DMS 273 treated with DMSO at 0.1 percent for 48 hours (cell line): ENCODE measurements at regions not wholly inside any gene's neighbourhood (a gene's known extent, or its start where the extent isn't known, plus 50 kb on each side); places are given as distances from the start of the nearest gene placed in this dataset.
"Not testable (repeated sequence)": the region's sequence is repeated elsewhere in the genome, so short reads cannot be mapped to it uniquely, and the experiment has no call there.

Experiments used
- DNase-seq: peaks from one replicate; lab custom pipeline; 2025; lab: John Stamatoyannopoulos, UW

DNA sequence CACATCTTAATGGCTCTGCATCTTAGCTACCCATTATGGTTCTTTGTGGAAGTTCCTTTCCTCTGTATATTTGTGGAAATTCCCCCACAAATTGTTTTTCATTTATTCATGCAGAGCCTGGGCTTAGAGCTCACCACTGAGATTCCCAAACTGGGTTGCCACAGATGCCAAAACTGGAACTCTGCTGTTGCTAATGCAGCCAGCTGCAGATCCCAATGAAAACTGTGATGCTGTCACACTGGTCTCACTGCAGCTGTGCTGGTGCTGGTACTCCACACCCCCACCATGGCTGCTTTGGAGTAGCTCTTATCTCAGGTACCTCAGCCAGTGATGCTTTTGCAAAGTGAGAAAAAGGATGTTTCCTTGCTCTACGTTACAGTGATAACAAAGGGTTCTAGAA is 87.7 kb downstream of the DCK start:
- DNase-seq, result no peak

DNA sequence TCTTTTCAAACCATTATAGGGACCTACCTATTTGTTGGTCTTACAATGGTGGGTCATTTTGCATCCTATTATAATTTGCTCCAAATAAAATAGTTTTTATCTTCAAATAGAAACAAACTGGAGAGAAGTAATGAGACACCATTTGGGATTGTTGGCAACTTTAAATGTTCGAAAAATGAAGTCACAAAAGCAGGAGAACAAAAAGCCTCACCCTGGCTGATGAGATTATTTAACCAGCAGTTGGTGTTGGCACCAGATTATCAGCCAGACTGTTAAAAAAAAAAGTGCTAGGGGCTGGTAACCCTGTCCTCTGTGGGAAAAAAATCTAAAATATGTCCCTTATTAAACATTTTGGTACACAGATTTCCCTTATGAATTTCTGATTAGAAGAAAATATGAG is 100.3 kb downstream of the DCK start:
- no peak for DNase-seq

DNA sequence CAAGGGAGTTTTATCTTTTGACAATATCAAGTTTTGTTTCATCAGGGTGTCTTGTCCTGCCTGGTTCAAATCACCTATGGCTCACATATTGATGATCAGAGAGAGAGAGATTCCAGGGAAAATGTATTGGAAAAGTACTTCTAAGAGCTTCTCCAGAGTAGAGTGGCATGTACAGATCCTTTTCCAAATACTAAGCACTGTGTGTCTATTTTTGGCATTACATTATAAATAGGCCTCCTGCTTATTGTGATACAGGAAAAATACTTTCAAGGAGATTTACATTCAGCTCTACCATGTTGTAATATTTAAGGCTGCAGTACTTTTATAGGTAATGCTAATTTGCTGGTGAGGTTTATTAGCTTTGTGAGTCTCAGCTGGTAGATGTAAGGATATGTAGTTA is 100.8 kb downstream of the DCK start:
- DNase-seq, result no peak

DNA sequence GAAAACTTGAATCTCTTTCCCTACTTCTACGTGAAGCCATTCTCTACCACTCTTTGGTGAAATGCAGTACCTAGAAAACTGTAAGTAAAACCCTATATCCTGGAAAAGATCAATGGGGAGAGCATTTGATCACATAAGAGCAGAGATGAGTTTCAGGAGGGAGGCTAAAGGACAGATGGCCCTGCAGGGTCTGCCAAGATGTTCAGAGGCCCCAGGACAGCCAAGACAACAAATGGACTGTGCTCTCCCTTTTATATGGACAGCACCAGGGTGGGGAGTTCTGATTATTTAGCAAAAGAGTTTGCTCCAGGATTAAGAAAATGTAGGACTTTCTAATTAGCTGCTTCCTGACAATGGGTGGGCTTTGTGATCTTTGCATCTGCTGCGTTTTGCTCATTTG is 101.7 kb downstream of the DCK start:
- no peak for DNase-seq

DNA sequence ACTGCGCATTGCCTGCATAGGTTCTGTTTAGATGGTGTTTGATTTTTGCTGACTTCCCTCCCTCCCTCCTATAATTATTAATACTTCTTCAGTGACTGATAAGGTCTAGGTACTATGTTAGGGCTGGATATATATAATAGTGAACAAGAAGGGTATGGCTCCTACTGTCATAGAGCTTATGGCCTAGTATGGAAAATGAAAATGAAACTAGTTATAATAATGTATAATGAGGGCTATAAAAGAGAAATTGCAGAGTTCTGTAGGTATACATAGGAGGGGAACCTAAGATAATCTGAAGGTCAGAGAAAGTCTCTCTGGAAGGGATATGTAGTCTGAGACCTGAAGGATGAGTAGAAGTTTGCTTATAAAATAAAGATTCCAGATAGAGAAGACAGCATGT is 102.1 kb downstream of the DCK start:
- no peak for DNase-seq

DNA sequence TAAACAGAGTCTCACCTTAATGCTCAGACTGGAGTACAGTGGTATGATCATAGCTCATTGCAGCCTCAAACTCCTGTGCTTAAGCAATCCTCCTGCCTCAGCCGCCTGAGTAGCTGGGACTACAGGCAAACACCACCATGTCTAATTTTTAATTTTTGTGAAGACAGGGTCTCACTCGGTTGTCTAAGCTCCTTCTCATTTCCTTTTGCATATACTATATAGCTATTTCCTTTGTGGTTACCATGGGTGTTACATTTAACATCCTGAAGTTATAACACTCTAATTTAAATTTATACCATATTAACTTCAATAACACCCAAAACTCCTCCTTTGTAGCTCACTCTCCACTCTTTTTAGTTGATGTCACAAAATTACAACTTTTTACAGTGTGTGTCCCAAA is 114.3 kb downstream of the DCK start:
- DNase-seq, result no peak

DNA sequence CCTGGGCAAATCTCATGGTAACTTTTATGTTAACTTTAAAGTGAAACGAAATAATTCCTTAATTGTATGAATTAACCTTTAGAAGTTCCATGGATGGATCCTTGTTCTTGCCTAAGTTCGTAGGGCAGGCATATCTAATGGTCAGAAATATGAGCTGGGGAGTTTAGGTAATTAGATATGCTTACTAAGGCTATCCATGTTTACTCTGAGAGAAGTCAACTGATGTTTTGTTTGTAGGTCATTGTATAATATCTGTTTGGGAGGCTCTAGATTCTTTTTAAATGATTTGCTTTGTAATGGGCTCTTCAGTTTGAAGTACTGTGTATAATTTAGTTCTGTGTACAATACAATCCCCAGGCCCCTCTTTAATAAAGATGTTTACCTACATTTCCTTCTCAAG is 117.0 kb downstream of the DCK start:
- DNase-seq, result no peak

DNA sequence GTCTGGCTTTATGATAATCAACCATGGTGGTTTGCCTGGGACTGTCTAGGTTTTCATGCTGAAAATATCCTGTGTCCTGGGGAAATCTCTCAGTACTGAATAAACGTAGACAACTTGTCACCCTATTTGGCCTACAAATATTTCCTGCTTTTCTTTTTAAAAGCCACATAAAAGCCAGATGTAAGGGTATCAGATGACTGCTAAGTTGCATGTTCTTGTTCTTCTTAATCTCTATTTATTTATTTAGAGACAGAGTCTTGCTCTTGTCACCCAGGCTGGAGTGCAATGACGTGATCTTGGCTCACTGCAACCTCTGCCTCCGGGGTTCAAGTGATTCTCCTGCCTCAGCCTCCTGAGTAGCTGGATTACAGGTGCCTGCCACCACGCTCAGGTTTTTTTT is 117.7 kb downstream of the DCK start:
- DNase-seq, result not testable (repeated sequence)

DNA sequence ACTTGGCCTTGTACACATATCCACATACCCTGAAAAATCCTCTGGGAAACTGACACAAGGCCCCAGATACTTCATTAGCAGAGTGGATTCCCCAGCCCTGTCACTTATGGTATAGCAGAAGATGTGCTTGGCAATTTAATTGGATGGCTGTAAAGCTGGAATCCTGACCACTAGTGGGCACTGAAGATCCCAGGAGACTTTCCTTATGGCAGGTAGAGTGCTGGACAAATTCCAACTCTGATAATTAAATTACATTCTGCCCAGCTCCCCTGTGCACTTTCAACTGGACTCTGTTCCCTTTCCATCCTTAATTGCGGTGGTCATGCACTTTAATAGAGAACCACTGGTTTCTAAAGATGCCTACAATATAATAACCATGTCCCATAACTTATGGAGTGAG is 119.8 kb downstream of the DCK start:
- no peak for DNase-seq

DNA sequence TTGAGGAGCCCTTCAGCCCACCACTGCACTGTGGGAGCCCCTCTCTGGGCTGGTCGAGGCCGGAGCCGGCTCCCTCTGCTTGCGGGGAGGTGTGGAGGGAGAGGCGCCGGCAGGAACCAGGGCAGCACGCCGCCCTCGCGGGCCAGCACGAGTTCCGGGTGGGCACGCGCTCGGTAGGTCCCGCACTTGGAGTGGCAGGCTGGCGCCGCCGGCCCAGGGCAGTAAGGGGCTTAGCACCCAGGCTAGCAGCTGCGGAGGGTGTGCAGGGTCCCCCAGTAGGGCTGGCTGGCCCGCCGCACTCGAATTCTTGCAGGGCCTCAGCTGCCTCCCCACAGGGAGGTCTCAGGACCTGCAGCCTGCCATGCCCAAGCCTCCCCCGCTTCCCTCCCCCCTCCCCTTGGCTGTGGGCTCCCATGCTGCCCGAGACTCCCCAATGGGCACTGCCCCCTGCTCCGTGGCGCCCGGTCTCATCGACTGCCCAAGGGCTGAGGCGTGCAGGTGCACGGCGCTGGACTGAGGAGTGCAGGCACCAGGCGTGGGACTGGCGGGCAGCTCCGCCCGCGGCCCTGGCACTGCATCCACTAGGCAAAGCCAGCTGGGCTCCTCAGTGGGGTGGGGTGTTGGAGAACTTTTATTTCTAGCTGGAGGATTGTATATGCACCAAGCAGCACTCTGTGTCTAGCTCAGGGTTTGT is 127.5 kb downstream of the DCK start:
- DNase-seq, result no peak

DNA sequence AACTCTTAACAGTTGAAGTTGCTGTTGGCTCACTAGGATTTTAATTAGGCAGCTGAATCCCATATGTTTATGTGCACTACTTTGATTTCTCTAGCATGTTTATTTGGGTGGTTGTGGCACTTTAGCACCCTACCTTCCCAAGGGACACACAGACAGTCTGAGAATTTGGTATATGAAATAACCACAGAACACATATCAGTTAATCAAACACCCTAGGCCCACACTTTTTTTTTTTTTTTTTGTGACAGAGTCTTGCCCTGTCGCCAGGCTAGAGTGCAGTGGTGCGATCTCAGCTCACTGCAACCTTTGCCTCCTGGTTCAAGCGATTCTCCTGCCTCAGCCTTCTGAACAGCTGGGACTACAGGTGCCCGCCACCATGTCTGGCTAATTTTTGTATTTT is 130.5 kb downstream of the DCK start:
- DNase-seq, result no peak

DNA sequence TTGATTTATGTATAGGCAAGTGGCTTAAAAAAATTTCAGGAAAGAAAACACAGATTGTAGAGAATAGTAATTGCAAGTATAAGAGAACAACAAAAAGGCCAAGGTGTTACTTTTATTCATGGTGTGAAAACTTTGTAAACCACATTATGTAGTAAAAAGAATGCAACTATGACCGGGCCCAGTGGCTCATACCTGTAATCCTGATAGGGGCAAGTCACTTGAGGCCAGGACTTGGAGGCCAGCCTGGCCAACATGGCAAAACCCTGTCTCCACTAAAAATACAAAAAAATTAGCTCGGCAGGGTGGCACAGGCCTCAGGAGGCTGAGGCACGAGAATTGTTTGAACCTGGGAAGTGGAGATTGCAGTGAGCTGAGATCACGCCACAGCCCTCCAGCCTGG is 131.7 kb downstream of the DCK start:
- no peak for DNase-seq

DNA sequence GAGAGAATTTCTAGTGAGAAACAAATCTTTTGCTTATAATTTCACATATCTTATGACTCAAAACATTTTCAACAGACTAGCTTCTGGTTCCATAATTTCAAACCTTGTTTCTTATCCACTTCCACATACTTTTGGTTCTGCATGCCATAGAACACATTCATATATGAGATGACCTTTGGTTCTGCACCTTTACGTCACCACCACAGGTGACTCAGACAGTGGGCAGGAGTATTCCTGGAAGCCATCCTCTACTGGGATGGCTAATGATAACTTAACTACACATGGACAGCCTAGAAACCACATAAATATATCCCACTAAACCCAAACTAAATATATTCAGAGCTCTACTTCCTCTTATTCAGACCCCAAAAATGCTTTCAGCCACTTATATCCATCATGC is 133.3 kb downstream of the DCK start:
- no peak for DNase-seq

DNA sequence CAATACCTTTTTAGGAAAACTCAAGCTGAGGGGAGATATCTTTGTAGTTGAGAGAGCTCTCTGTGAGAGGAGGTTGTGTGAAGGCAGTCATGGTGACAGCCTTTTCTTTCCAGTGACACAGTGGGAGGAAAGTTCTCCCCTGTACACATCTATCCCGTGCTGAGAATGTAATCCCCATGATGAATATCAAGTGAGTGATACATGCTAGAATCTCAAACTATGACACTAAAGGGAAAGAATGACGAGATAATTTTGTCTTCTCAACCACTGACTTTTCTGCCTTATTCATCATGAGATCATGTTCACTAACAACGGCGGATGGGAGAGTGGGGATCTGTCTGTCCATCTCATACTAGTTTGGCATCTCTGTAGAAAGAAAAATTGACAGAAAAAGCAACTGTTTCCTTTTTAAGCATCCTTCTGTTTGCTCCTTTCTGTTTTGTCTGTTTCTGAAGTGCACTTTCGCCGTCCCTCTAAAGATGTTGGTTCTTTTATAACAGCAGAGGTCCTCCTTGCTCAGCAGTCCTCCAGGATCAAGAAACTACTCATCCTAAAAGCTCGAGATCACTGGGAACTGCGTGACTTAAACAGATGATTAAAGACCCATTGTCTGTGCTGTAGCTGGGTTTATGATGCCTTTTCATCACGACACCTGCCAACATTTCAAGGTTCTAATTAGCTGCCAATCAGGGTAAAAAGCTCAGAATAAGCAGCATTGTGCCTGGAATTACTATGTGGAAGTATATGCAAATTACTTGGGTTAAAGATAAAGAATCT is 137.6 kb downstream of the DCK start:
- DNase-seq, result no peak

DNA sequence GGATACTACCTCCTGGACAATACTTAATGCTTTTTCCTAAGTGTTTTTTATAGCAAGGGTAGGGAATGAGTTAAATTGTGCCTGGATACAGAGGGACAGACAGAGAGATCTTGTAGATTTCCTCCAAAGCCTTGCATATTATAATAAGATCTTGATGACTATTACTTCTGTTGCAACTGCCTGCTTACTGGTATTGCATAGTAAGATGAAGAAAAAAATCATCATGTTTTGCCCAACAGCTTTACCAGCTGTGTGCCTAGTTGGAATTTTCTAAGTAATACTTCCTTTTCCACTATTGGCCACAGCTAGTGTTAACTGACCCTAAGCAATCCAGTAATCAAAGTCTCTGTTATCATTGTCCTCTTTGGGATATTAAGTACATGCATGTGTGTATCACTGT is 139.0 kb downstream of the DCK start:
- no peak for DNase-seq

DNA sequence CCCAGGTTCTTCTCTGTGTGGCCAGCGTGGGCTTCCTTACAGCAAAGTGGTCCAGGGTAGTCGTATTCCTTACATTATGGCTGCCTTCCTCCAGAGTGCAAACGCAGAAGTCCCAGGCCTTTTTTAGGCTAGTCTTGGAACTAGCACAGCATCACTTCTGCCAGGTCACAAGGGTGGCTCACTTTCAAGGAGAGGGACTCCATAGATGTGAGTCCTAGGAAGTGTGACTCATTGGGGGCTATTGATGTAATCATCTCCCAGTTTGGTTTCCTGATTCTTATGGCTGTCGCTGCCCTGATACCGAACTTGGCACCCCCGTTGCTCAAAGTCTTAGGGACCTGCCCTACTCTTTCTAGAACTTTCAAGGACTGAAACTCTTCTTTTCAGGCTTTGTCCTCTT is 140.0 kb downstream of the DCK start:
- no peak for DNase-seq

DNA sequence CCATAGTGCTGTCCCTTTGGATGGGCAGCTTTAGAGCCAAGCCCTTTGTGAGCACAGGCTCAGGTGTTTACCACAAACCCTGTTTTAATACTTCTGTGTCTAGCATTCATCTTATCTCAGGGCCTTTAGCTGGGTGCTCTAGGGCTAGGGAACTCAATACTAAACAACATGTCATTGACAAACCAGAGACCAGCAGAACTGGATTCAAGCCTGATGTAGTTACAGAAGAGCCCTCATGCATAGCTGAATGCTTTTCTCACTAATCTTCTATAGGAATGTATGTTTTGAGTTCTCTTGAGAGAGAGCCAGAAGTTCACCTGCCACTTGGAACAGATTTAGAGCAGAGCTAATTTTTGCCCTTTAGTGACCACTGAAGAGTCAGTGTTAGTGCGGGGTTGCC is 142.6 kb downstream of the DCK start:
- DNase-seq, result no peak

DNA sequence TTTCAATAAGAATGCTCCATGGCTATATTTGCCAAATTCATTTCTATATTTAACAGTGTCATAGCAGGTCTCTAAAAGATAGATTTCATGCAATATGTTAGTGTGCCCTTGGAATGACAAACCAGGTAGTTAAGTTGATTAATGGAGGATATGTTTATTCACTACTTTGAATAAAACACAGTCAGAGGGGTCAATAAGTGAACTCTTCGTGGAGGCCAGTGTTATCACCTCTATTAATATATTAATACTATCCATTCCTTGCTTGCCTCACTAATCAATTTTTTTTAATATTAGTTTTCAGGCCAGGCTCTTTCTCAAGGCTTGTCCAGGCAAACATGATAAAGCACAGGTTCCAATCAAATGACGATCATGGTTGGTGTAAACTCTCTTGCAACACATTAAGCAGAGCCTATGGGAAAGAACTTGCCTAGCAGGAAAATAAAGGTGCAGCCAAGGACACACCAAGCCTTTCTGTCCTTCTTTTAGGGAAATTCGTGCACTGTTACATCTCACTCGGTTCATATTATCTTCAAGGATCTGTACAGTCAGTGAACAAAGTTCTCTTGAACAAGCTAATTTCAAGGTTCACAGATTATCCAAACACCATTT is 144.7 kb downstream of the DCK start:
- no peak for DNase-seq

DNA sequence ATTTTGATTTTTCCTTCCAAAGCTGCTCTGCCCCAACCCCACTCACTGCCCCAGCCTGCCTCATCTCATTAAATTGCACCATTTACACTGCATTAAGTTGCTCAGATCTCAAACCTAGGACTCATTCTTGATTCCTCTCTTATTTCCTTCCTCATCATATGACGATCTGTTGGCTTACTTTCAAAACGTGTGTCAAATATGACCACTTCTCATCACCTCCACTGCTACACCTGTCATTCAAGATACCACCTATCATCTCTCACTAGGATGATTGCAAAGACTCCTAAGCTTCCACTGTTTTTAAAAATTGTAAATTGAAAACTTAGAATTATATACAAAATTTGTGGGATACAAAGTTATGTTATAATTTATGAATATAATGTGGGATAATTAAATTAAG is 147.1 kb downstream of the DCK start:
- no peak for DNase-seq

DNA sequence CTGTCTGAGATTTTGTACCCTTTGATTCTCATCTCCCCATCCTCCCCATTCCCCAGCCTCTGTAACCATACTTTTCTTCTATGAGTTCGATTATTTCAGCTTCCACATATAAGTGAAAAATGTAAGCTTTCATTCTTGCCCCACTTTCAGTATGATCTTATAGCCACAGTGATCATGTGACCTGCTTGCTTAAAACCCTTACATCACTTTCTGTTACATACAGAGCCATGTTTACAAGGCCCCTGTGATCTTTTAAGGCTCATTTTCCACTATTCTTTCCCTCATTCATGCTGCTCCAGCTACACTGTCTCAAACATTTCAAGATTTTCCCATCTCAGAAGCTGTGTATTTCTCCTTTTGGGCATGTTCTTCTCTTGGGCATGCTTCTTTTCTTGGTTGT is 147.7 kb downstream of the DCK start:
- DNase-seq, result no peak

DNA sequence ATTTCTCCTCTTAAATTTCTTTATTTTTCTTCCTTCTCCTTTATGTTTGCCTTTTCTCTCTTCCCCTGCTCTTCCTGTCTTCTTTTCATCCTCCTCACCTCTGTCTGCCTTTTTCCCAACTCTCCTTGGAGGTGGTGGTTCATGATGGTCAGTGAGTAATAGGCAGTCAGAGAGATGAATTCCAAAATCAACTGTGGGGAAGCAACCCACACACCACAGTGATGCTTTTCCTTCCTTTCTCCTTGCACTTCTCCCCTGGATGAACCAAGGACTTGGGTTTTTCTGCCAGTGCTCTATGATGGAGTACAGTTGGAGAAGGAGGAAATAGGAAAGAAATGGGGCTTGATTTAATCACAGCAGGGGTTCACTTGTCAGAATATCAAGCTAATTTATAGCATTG is 153.8 kb downstream of the DCK start:
- DNase-seq, result no peak

DNA sequence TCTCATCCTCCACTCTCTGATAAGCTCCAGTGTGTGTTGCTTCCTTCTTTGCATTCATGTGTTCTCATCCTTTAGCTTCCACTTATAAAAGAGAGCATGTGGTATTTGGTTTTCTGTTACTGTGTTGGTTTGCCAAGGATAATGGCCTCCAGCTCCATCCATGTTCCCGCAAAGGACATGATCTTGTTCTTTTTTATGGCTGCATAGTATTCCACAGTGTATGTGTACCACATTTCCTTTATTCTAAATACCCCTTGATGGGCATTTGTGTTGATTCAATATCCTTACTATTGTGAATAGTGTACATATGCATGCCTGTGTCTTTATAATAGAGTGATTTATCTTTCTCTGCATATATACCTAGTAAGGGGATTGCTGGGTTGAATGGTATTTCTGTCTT is 155.1 kb downstream of the DCK start:
- no peak for DNase-seq

DNA sequence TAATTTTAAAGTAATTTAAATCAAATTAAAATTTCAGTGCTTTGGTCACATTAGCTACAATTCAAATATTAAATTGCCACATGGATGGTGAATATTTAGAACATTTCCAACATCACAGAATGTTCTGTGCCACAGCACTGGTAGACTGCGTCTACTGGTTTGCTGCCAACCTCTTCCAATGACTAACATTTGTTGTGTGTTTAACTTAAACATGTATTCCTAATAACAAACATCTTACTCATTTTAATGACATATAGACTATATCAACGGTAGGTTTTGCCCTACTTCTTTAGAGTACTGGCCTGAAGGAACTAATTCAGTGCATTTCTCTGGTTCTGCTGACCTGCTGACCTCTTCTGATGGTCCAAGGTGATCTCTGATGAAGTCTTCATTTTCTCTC is 157.6 kb downstream of the DCK start:
- DNase-seq, result no peak

DNA sequence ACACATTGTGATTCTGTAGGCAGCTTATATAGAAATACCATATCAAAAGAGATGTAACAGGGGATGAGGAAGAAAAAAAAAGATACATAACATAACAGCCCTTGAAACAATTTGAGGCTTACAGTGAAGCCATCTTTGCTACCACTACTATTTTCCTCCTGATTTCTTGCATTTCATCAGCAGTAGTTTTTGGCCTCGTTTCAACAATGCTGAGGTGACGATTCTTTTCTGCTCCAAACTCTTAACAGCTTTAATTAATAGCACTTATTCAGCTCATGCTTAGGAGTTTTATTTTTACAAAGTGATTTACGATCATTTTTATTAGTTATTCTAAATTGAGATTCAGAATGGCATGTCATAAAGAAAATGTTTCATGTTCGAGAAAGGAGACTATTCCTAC is 163.2 kb downstream of the DCK start:
- DNase-seq, result no peak
